HL-60 (cell line): ENCODE measurements at regions not wholly inside any gene's neighbourhood (a gene's known extent, or its start where the extent isn't known, plus 50 kb on each side); places are given as distances from the start of the nearest gene placed in this dataset.

ENCODE experiments used
- DNase-seq, 2 experiments: peaks; one replicate each; pipeline ENCODE4 v3.0.0-alpha.2; 2010 to 2020; ENCODE audit warnings: low read depth in 1 of 2, low spot score in 1 of 2
- H3K27ac ChIP-seq: fragments of 250-450 bp; sonication (Bioruptor Pico); replicated peaks from 2 replicates; pipeline ENCODE4 v1.5.1; 2020; ENCODE audit warnings: mild to moderate bottlenecking, moderate library complexity
- H3K27me3 ChIP-seq: fragments of 250-450 bp; sonication (Bioruptor Pico); 2 replicates; pipeline ENCODE4 v1.5.1; 2021; ENCODE audit warnings: mild to moderate bottlenecking, moderate library complexity; ENCODE audit not compliant: insufficient read depth, poor library complexity, severe bottlenecking
- H3K4me3 ChIP-seq: replicated peaks from 2 replicates; pipeline ENCODE4 v1.5.1; 2011; ENCODE audit warnings: mild to moderate bottlenecking, control low read depth, low read length; ENCODE audit not compliant: insufficient read depth
- GABPA ChIP-seq: IDR thresholded peaks from 2 replicates; pipeline ENCODE4 v1.6.1; 2012; ENCODE audit warnings: low read depth
- POLR2AphosphoS5 ChIP-seq: IDR thresholded peaks from 2 replicates; pipeline ENCODE4 v1.6.1; 2012; ENCODE audit warnings: low read depth
- SPI1 ChIP-seq: IDR thresholded peaks from 2 replicates; pipeline ENCODE4 v1.6.1; 2012; ENCODE audit warnings: low read depth, mild to moderate bottlenecking, borderline replicate concordance
- TF ChIP-seq, protein P1 (sequence below): IDR thresholded peaks from 2 replicates; pipeline ENCODE4 v1.6.1; 2012; ENCODE audit warnings: low read depth; ENCODE audit not compliant: insufficient replicate concordance
- TF ChIP-seq, protein P2 (sequence below): IDR thresholded peaks from one replicate; pipeline ENCODE4 v1.5.1; 2011; ENCODE audit warnings: low read length, control low read depth, inconsistent platforms; ENCODE audit not compliant: insufficient read depth

DNA sequence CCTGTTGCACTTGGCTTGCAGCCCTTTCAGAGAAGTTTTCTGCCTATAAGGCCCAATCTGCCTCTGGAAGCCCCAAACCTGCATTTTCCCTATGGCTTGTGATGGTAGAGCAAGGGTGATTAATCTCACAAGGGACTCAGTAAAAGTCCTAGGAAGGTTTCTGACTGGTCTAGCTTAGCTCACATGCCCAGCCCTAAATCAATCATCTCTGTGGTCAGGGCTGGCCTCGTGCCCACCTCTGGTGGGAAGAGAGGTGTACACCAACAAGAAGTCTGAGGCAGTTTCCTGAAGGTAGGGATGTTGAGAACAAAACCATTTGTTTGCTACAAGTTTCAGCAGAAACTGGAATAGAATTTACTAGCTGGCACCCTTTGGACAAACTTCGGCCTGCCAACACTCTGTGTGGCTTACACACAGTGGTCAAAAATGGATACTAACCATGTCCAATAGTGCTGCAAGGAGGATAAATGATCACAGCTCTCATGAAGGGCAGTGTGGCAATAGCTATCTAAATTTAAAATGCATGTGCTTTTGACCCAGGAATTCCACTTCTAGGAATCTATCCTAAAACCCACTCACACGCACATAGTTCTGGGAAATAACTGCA, 96.4 kb downstream of the EN1 start:
- DNase-seq = no peak
- Histone ChIP-seq H3K27me3 (no peaks in the 10 kb centered on the region), H3K27ac (no peak overlapping the region), H3K4me3 (no peak overlapping the region)
- TF ChIP-seq SPI1 (no peak), POLR2AphosphoS5 (no peak), GABPA (no peak)
- TF ChIP-seq, protein P1, sequence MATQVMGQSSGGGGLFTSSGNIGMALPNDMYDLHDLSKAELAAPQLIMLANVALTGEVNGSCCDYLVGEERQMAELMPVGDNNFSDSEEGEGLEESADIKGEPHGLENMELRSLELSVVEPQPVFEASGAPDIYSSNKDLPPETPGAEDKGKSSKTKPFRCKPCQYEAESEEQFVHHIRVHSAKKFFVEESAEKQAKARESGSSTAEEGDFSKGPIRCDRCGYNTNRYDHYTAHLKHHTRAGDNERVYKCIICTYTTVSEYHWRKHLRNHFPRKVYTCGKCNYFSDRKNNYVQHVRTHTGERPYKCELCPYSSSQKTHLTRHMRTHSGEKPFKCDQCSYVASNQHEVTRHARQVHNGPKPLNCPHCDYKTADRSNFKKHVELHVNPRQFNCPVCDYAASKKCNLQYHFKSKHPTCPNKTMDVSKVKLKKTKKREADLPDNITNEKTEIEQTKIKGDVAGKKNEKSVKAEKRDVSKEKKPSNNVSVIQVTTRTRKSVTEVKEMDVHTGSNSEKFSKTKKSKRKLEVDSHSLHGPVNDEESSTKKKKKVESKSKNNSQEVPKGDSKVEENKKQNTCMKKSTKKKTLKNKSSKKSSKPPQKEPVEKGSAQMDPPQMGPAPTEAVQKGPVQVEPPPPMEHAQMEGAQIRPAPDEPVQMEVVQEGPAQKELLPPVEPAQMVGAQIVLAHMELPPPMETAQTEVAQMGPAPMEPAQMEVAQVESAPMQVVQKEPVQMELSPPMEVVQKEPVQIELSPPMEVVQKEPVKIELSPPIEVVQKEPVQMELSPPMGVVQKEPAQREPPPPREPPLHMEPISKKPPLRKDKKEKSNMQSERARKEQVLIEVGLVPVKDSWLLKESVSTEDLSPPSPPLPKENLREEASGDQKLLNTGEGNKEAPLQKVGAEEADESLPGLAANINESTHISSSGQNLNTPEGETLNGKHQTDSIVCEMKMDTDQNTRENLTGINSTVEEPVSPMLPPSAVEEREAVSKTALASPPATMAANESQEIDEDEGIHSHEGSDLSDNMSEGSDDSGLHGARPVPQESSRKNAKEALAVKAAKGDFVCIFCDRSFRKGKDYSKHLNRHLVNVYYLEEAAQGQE = no peak
- TF ChIP-seq, protein P2, sequence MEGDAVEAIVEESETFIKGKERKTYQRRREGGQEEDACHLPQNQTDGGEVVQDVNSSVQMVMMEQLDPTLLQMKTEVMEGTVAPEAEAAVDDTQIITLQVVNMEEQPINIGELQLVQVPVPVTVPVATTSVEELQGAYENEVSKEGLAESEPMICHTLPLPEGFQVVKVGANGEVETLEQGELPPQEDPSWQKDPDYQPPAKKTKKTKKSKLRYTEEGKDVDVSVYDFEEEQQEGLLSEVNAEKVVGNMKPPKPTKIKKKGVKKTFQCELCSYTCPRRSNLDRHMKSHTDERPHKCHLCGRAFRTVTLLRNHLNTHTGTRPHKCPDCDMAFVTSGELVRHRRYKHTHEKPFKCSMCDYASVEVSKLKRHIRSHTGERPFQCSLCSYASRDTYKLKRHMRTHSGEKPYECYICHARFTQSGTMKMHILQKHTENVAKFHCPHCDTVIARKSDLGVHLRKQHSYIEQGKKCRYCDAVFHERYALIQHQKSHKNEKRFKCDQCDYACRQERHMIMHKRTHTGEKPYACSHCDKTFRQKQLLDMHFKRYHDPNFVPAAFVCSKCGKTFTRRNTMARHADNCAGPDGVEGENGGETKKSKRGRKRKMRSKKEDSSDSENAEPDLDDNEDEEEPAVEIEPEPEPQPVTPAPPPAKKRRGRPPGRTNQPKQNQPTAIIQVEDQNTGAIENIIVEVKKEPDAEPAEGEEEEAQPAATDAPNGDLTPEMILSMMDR = no peak

DNA sequence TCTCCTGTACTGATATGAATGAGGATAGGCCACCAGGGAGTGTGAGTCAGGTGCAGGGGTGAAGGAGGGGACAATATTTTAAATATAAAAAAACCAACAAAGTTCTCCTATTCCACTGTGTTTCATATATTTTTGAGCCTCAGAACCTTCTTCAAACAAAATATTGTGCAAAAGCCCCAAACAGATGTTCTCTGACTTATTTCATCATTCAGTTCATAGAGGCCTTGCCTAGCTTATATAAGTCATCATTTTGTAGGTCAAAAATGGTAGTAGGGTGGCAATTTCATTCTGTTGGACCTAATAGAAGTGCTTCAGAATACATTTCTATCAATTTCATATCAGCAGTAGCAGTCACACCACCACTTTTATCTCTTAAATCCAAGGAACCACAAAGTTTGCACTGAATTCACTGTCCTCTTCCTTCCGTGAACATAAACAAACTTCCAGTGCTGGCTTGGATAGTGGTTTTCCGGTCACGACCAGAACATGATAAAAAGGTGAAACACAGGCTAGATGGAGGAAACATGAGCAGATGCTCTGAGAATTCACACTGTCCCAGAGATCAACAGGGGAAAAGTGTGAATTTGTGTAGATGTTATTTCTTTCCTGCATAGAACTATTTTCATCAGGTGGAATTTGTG, 99.1 kb downstream of the EN1 start:
- DNase-seq = no peak
- Histone ChIP-seq H3K27ac (no peak overlapping the region), H3K4me3 (no peak overlapping the region), H3K27me3 (no peaks in the 10 kb centered on the region)
- TF ChIP-seq POLR2AphosphoS5 (no peak), SPI1 (no peak), GABPA (no peak)
- TF ChIP-seq, protein P1 = no peak
- TF ChIP-seq, protein P2 = no peak

DNA sequence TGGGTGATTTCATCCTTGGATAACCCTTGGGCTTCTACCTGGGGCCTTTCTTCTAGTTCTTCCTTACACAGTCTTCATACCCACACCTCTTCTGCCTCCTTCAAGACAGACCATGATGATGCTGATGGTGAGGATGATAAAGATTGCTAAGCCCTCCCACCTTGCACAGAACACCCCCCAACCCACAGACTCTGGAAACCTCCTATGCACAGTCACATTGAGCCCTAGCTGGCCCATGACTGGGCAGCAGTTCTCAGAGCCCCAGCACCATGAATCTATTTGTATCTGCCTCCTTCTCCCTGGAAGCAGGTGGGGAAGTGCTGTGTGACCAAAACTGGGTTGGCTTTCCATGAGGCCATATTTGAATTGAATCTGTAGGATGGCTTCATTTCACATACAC, 99.8 kb downstream of the EN1 start:
- Histone ChIP-seq H3K27ac (no peak overlapping the region), H3K4me3 (no peak overlapping the region), H3K27me3 (no peaks in the 10 kb centered on the region)
- DNase-seq = no peak
- no peak for TF ChIP-seq GABPA
- TF ChIP-seq POLR2AphosphoS5 = no peak
- TF ChIP-seq, protein P1 = no peak
